Mucosa of stomach (tissue), 1 donor: ENCODE measurements at regions not wholly inside any gene's neighbourhood (a gene's known extent, or its start where the extent isn't known, plus 50 kb on each side); places are given as distances from the start of the nearest gene placed in this dataset.

Experiments used
- H3K27me3 ChIP-seq: one replicate; pipeline ENCODE4 v1.7.0; 2013; ENCODE audit warnings: mild to moderate bottlenecking, low read length; ENCODE audit not compliant: control insufficient read depth, insufficient read depth
- H3K36me3 ChIP-seq: one replicate; pipeline ENCODE4 v1.7.0; 2013; ENCODE audit warnings: low read length; ENCODE audit not compliant: control insufficient read depth, insufficient read depth
- H3K4me1 ChIP-seq: one replicate; pipeline ENCODE4 v1.7.0; 2013; ENCODE audit warnings: mild to moderate bottlenecking, low read length; ENCODE audit not compliant: control insufficient read depth, insufficient read depth
- H3K4me3 ChIP-seq: one replicate; pipeline ENCODE4 v1.7.0; 2013; ENCODE audit warnings: low read length
- H3K9ac ChIP-seq: one replicate; pipeline ENCODE4 v1.7.0; 2013; ENCODE audit warnings: mild to moderate bottlenecking, low read length, moderate library complexity
- H3K9me3 ChIP-seq: one replicate; pipeline ENCODE4 v1.7.0; 2013; ENCODE audit warnings: mild to moderate bottlenecking, low read length, moderate library complexity; ENCODE audit not compliant: control insufficient read depth
- donor health status: Pancreatic carcinoma.

- Histone ChIP-seq H3K4me3 (no peak overlapping the region), H3K4me1 (peaks cover 6% of the 10 kb centered on the region), H3K36me3 (no peaks in the 10 kb centered on the region), H3K9ac (no peak overlapping the region), H3K9me3 (no peaks in the 10 kb centered on the region), H3K27me3 (no peaks in the 10 kb centered on the region)
Observed at GRCh38 chr20:11976966-11977365, 59.3 kb downstream of the BTBD3 start.

GRCh38 chr20:11978496-11978895, 60.8 kb downstream of the BTBD3 start:
- H3K9me3 ChIP-seq = no peaks in the 10 kb centered on the region
- H3K9ac ChIP-seq = no peak overlapping the region
- peaks cover 10% of the 10 kb centered on the region for H3K4me1 ChIP-seq
- H3K4me3 ChIP-seq = no peak overlapping the region
- H3K27me3 ChIP-seq = no peaks in the 10 kb centered on the region
- no peaks in the 10 kb centered on the region for H3K36me3 ChIP-seq

DNA sequence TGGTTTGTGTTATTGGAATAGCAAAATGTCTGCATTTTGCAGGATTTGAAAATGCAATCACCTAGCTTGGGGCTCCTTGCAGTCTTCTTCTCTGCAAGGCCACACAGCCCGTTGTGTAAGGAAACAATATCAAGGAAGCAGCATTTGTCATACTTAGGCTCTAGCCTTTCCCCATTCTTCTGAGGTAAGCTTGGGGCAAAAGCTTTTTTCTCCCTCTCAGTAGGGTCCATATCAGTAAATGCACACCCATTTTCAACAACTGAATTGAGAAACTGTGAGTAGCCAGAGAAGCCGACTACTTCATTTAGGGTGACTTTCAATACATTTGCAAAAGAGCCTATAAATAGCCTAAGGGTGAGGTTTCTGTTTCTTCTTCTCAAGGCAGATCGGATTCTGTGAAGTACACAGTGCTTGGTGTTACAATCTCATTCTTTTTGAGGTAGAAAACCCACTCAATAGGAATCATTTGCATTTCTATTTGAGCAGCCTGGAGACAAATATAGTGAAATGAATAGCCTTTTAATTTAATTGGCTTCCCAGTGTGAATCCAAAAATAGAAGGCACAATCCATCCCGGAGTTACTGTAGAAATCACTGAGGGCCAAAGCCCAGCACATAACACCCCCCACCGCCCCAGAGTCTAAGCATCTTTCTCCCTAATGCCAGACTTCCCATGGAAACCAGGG, 61.8 kb downstream of the BTBD3 start:
- H3K27me3 ChIP-seq = no peaks in the 10 kb centered on the region
- peaks cover 10% of the 10 kb centered on the region for H3K4me1 ChIP-seq
- H3K4me3 ChIP-seq = no peak overlapping the region
- H3K36me3 ChIP-seq = no peaks in the 10 kb centered on the region
- H3K9me3 ChIP-seq = no peaks in the 10 kb centered on the region
- H3K9ac ChIP-seq = no peak overlapping the region

GRCh38 chr20:11980263-11980662, 62.6 kb downstream of the BTBD3 start:
- Histone ChIP-seq H3K9me3 (no peaks in the 10 kb centered on the region), H3K4me1 (peaks cover 10% of the 10 kb centered on the region), H3K4me3 (no peak overlapping the region), H3K27me3 (no peaks in the 10 kb centered on the region), H3K9ac (no peak overlapping the region), H3K36me3 (no peaks in the 10 kb centered on the region)

- no peak overlapping the region for H3K9ac ChIP-seq
- H3K27me3 ChIP-seq = no peaks in the 10 kb centered on the region
- H3K36me3 ChIP-seq = no peaks in the 10 kb centered on the region
- H3K9me3 ChIP-seq = no peaks in the 10 kb centered on the region
- H3K4me1 ChIP-seq = peaks cover 10% of the 10 kb centered on the region
- no peak overlapping the region for H3K4me3 ChIP-seq
Observed at GRCh38 chr20:11981366-11981947, 63.8 kb downstream of the BTBD3 start.

- no peak overlapping the region for H3K4me3 ChIP-seq
- peaks cover 10% of the 10 kb centered on the region for H3K4me1 ChIP-seq
- H3K36me3 ChIP-seq = no peaks in the 10 kb centered on the region
- peak overlapping the region; percentile 29 for H3K9ac ChIP-seq
- no peaks in the 10 kb centered on the region for H3K9me3 ChIP-seq
- H3K27me3 ChIP-seq = no peaks in the 10 kb centered on the region
Observed at GRCh38 chr20:11982289-11982954, 64.7 kb downstream of the BTBD3 start.

DNA sequence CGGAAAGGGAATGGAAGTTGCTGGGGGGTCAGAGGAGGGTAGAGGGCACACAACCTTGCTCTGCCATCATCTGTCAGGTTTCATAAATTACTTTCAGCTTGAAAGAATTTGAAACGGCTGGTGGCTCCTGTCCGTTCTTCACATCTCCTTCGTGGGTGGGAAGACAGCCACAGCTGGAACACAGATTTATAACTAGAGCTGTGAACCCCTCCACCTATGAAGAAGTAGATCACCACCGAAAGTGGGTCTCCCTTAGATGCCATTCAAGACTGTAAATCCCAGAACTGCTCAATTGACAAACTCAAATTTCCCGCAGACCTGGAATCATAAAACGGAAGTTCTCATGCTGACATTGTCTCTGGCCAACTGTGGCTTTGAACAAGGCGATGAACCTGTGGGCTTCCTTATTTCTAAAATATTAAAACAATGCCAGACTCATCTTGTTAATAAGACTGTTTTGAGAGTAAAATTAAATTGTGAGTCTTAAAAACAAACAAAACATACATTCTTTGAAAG, 65.3 kb downstream of the BTBD3 start:
- Histone ChIP-seq H3K9me3 (no peaks in the 10 kb centered on the region), H3K4me1 (peaks cover 12% of the 10 kb centered on the region), H3K36me3 (no peaks in the 10 kb centered on the region), H3K4me3 (no peak overlapping the region), H3K27me3 (no peaks in the 10 kb centered on the region), H3K9ac (peak overlapping the region; percentile 29)

GRCh38 chr20:11986954-11987353, 69.3 kb downstream of the BTBD3 start:
- no peaks in the 10 kb centered on the region for H3K36me3 ChIP-seq
- H3K9me3 ChIP-seq = no peaks in the 10 kb centered on the region
- peaks cover 11% of the 10 kb centered on the region for H3K4me1 ChIP-seq
- no peak overlapping the region for H3K9ac ChIP-seq
- H3K4me3 ChIP-seq = no peak overlapping the region
- H3K27me3 ChIP-seq = no peaks in the 10 kb centered on the region

GRCh38 chr20:11987526-11987925, 69.8 kb downstream of the BTBD3 start:
- H3K4me3 ChIP-seq = no peak overlapping the region
- H3K4me1 ChIP-seq = peaks cover 6% of the 10 kb centered on the region
- no peaks in the 10 kb centered on the region for H3K9me3 ChIP-seq
- no peak overlapping the region for H3K9ac ChIP-seq
- H3K27me3 ChIP-seq = no peaks in the 10 kb centered on the region
- no peaks in the 10 kb centered on the region for H3K36me3 ChIP-seq

DNA sequence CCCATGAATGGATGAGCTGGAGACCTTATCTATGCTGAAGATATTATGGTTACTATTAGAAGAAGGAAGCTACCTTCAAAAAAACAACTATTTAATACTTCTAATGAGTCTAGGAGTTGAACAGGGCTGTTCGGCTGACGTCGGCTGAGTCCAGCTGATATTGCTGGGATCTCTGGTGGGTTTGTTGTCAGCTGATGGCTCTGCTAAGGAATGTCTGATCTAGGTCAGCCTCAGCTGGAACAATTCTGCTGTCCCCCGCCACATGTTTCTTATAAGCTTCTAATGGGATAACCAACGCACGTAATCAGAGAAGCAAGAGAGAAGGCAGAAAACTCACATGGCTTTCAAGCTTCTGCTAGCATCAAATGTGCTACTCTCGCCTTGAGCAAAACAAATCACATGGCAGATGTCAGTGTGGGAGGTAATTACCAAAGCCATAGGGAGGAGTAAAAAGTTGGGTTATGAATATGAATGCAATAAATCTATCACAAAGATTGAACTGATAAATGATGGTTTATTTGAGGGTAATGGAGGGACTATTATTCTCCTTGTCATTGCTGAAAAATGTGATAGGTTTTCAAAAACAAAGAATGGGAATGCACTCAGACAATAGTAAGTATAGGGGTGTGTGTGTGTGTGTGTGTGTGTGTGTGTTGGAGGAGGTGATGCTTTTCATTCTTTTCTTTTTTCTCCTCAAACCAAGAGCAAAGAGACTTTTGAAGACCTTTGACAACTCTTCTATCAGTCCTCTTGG, 71.5 kb downstream of the BTBD3 start:
- no peak overlapping the region for H3K4me3 ChIP-seq
- no peaks in the 10 kb centered on the region for H3K9me3 ChIP-seq
- H3K4me1 ChIP-seq = peaks cover 6% of the 10 kb centered on the region
- H3K27me3 ChIP-seq = no peaks in the 10 kb centered on the region
- no peak overlapping the region for H3K9ac ChIP-seq
- no peaks in the 10 kb centered on the region for H3K36me3 ChIP-seq

GRCh38 chr20:11992426-11992825, 74.7 kb downstream of the BTBD3 start:
- H3K9me3 ChIP-seq = no peaks in the 10 kb centered on the region
- H3K9ac ChIP-seq = no peak overlapping the region
- H3K36me3 ChIP-seq = no peaks in the 10 kb centered on the region
- H3K4me3 ChIP-seq = no peak overlapping the region
- H3K4me1 ChIP-seq = peaks cover 6% of the 10 kb centered on the region
- no peaks in the 10 kb centered on the region for H3K27me3 ChIP-seq
